Common myeloid progenitor, CD34-positive (primary cell): ENCODE measurements at regions not wholly inside any gene's neighbourhood (a gene's known extent, or its start where the extent isn't known, plus 50 kb on each side); places are given as distances from the start of the nearest gene placed in this dataset.

Experiments
- CTCF ChIA-PET: fragments of 350-600 bp; sonication (Branson Sonifier 250); formaldehyde crosslinking; loops from one replicate; lab custom pipeline; 2021; ENCODE audit warnings: antibody characterized with exemption; lab: Charles Lee
- POLR2A ChIA-PET: fragments of 350-600 bp; sonication (Branson Sonifier 250); formaldehyde crosslinking; loops from one replicate; lab custom pipeline; 2021; ENCODE audit warnings: antibody characterized with exemption; lab: Charles Lee
- DNase-seq, 3 donors: peaks; one replicate each; pipeline versions ENCODE4 v3.0.0 to v3.0.0-alpha.2; 2013
- H3K27ac ChIP-seq, 2 experiments: 1 replicate in 1 of 2; 2 replicates in 1 of 2; pipeline ENCODE4 v1.7.0; 2013; ENCODE audit warnings: inconsistent platforms in 2 of 2, low read length in 2 of 2, mild to moderate bottlenecking in 2 of 2, low read depth in 1 of 2, moderate library complexity in 1 of 2; ENCODE audit not compliant: severe bottlenecking in 2 of 2, insufficient read depth in 1 of 2, poor library complexity in 1 of 2
- H3K27me3 ChIP-seq, 5 experiments: replicated peaks in 2 of 5; 1 replicate in 3 of 5; 2 replicates in 2 of 5; pipeline versions ENCODE4 v1.6.1 to v1.7.0; 2013; ENCODE audit warnings: low read length in 4 of 5, mild to moderate bottlenecking in 2 of 5, moderate library complexity in 2 of 5, inconsistent platforms in 1 of 5; ENCODE audit not compliant: insufficient read depth in 5 of 5, control insufficient read depth in 4 of 5
- H3K36me3 ChIP-seq, 4 experiments: 1 replicate in 2 of 4; 2 replicates in 2 of 4; pipeline versions ENCODE4 v1.6.1 to v1.7.0; 2013; ENCODE audit warnings: low read length in 3 of 4, control low read depth in 1 of 4, mild to moderate bottlenecking in 1 of 4; ENCODE audit not compliant: control insufficient read depth in 4 of 4, insufficient read depth in 4 of 4
- H3K4me1 ChIP-seq, 4 experiments: 1 replicate in 3 of 4; 2 replicates in 1 of 4; pipeline versions ENCODE4 v1.6.1 to v1.7.1; 2013; ENCODE audit warnings: low read length in 3 of 4, mild to moderate bottlenecking in 3 of 4, control low read depth in 1 of 4, inconsistent platforms in 1 of 4, moderate library complexity in 1 of 4; ENCODE audit not compliant: control insufficient read depth in 4 of 4, insufficient read depth in 4 of 4; ENCODE audit errors: control extremely low read depth in 1 of 4
- H3K4me3 ChIP-seq, 7 experiments: 1 replicate in 4 of 7; 2 replicates in 3 of 7; pipeline versions ENCODE4 v1.5.1 to v1.7.0; 2013; ENCODE audit warnings: mild to moderate bottlenecking in 7 of 7, low read length in 6 of 7, moderate library complexity in 6 of 7, inconsistent platforms in 2 of 7, low read depth in 2 of 7, control low read depth in 1 of 7; ENCODE audit not compliant: insufficient read depth in 4 of 7, control insufficient read depth in 1 of 7; ENCODE audit errors: extremely low read depth in 1 of 7
- H3K9me3 ChIP-seq, 5 experiments: 1 replicate in 4 of 5; 2 replicates in 1 of 5; pipeline versions ENCODE4 v1.6.1 to v1.7.1; 2013; ENCODE audit warnings: low read length in 4 of 5, mild to moderate bottlenecking in 2 of 5, inconsistent platforms in 1 of 5, low read depth in 1 of 5, moderate library complexity in 1 of 5; ENCODE audit not compliant: control insufficient read depth in 4 of 5, insufficient read depth in 2 of 5; ENCODE audit errors: control extremely low read depth in 1 of 5
- WGBS: methylation state at CpG from one replicate; pipeline ENCODE4 v1.1.5; 2013; ENCODE audit not compliant: insufficient coverage; 5-methylcytosine and 5-hydroxymethylcytosine counted together

- H3K36me3 ChIP-seq: no peaks in the 10 kb centered on the region
- H3K9me3 ChIP-seq: no peaks in the 10 kb centered on the region
- DNase-seq: no peak
- ChIA-PET CTCF (no interaction called here), POLR2A (interaction anchor here (0.6 kb wide), 1 partner anchor 192 kb away, joined by 3 read pairs; no protein-coding TSS in a partner anchor)
- no peaks in the 10 kb centered on the region for H3K4me1 ChIP-seq
- H3K27ac ChIP-seq: no peak overlapping the region
- no peaks in the 10 kb centered on the region for H3K27me3 ChIP-seq
- 100% methylated on average over 1 of the region's 1 CpG for WGBS
- no peak overlapping the region for H3K4me3 ChIP-seq
These were observed 250.9 kb upstream of the SEMA6A start for GRCh38 chr5:116825486-116825885.

- H3K4me1 ChIP-seq: no peaks in the 10 kb centered on the region
- H3K27me3 ChIP-seq: no peaks in the 10 kb centered on the region
- no peak for DNase-seq
- ChIA-PET POLR2A (no interaction called here), CTCF (no interaction called here)
- H3K36me3 ChIP-seq: no peaks in the 10 kb centered on the region
- 94% methylated on average over 3 of the region's 3 CpGs for WGBS
- no peak overlapping the region for H3K27ac ChIP-seq
- no peak overlapping the region for H3K4me3 ChIP-seq
- H3K9me3 ChIP-seq: no peaks in the 10 kb centered on the region
These were observed 250.3 kb upstream of the SEMA6A start for GRCh38 chr5:116824751-116825438.

GRCh38 chr5:116814626-116815385 lies 240.2 kb upstream of the SEMA6A start:
- CTCF ChIA-PET: no interaction called here
- H3K36me3 ChIP-seq: no peaks in the 10 kb centered on the region
- 100% methylated on average over 7 of the region's 10 CpGs for WGBS

GRCh38 chr5:116813906-116814305 lies 239.3 kb upstream of the SEMA6A start:
- no CpG with 5 or more reads among the region's 2 CpGs for WGBS
- Histone ChIP-seq H3K36me3 (no peaks in the 10 kb centered on the region), H3K9me3 (no peaks in the 10 kb centered on the region), H3K4me3 (no peak overlapping the region), H3K27ac (no peak overlapping the region), H3K27me3 (no peaks in the 10 kb centered on the region), H3K4me1 (no peaks in the 10 kb centered on the region)
- ChIA-PET CTCF (no interaction called here), POLR2A (interaction anchor here (0.6 kb wide), 1 partner anchor 22 kb away, joined by 3 read pairs; no protein-coding TSS in a partner anchor)
- no peak for DNase-seq

More at GRCh38 chr5:116814626-116815385, 240.2 kb upstream of the SEMA6A start:
- no peak for DNase-seq
- H3K4me1 ChIP-seq: no peaks in the 10 kb centered on the region
- H3K9me3 ChIP-seq: no peaks in the 10 kb centered on the region
- POLR2A ChIA-PET: no interaction called here
- no peak overlapping the region for H3K4me3 ChIP-seq
- no peaks in the 10 kb centered on the region for H3K27me3 ChIP-seq
- H3K27ac ChIP-seq: no peak overlapping the region

GRCh38 chr5:116813356-116813755 lies 238.7 kb upstream of the SEMA6A start:
- H3K9me3 ChIP-seq: no peaks in the 10 kb centered on the region
- ChIA-PET CTCF (no interaction called here), POLR2A (interaction anchor here (0.6 kb wide), 1 partner anchor 22 kb away, joined by 3 read pairs; no protein-coding TSS in a partner anchor)
- no peaks in the 10 kb centered on the region for H3K36me3 ChIP-seq
- DNase-seq: no peak
- no peak overlapping the region for H3K4me3 ChIP-seq
- no peak overlapping the region for H3K27ac ChIP-seq
- no peaks in the 10 kb centered on the region for H3K27me3 ChIP-seq
- WGBS: 100% methylated on average over 2 of the region's 2 CpGs
- no peaks in the 10 kb centered on the region for H3K4me1 ChIP-seq

GRCh38 chr5:116810951-116811350 lies 236.3 kb upstream of the SEMA6A start:
- H3K9me3 ChIP-seq: no peaks in the 10 kb centered on the region
- no peak overlapping the region for H3K4me3 ChIP-seq
- no peaks in the 10 kb centered on the region for H3K36me3 ChIP-seq
- no peak for DNase-seq
- CTCF ChIA-PET: no interaction called here
- no peaks in the 10 kb centered on the region for H3K27me3 ChIP-seq
- POLR2A ChIA-PET: no interaction called here
- no peaks in the 10 kb centered on the region for H3K4me1 ChIP-seq
- WGBS: no CpG with 5 or more reads among the region's 2 CpGs
- H3K27ac ChIP-seq: no peak overlapping the region

GRCh38 chr5:116806836-116807235 lies 232.2 kb upstream of the SEMA6A start:
- ChIA-PET POLR2A (interaction anchor here (0.7 kb wide), 1 partner anchor 27 kb away, joined by 4 read pairs; no protein-coding TSS in a partner anchor), CTCF (no interaction called here)
- Histone ChIP-seq H3K27me3 (no peaks in the 10 kb centered on the region), H3K27ac (no peak overlapping the region), H3K36me3 (no peaks in the 10 kb centered on the region), H3K9me3 (no peaks in the 10 kb centered on the region), H3K4me1 (no peaks in the 10 kb centered on the region), H3K4me3 (no peak overlapping the region)
- 100% methylated on average over 3 of the region's 3 CpGs for WGBS
- DNase-seq: no peak
